WTC11 (cell line): ENCODE measurements at regions not wholly inside any gene's neighbourhood (a gene's known extent, or its start where the extent isn't known, plus 50 kb on each side); places are given as distances from the start of the nearest gene placed in this dataset.
A peak's percentile ranks its signal among the peaks of the same experiment; 100 is the strongest.

Experiments used
- ATAC-seq: fragments of 200-7000 bp; cut with Tn5 transposase; 2 replicates; pipeline ENCODE4 v1.10.0; 2021; ENCODE audit warnings: mild to moderate bottlenecking, moderate library complexity
- CTCF ChIA-PET: fragments of 300-600 bp; sonication (Branson Sonifier 250); formaldehyde crosslinking; loops from one replicate; lab custom pipeline; 2021; ENCODE audit warnings: antibody characterized with exemption; lab: Charles Lee
- POLR2A ChIA-PET: fragments of 350-600 bp; sonication (Branson Sonifier 250); formaldehyde crosslinking; loops from one replicate; lab custom pipeline; 2021; ENCODE audit warnings: antibody characterized with exemption; lab: Charles Lee
- DNase-seq: peaks from one replicate; pipeline ENCODE4 v3.0.0; 2021; ENCODE audit warnings: low spot score
- H3K27ac Mint-ChIP-seq: 2 replicates; pipeline ENCODE4 v1.8.0; 2021; ENCODE audit warnings: mixed read lengths
- H3K27me3 Mint-ChIP-seq: 2 replicates; pipeline ENCODE4 v1.8.0; 2021; ENCODE audit warnings: low read depth, mild to moderate bottlenecking, moderate library complexity, mixed read lengths
- H3K36me3 Mint-ChIP-seq: 2 replicates; pipeline ENCODE4 v1.8.0; 2021; ENCODE audit warnings: mixed read lengths
- H3K4me1 Mint-ChIP-seq: 2 replicates; pipeline ENCODE4 v1.8.0; 2022; ENCODE audit warnings: mixed read lengths
- H3K4me3 Mint-ChIP-seq: 2 replicates; pipeline ENCODE4 v1.8.0; 2021; ENCODE audit warnings: mild to moderate bottlenecking, moderate library complexity, mixed read lengths
- H3K9me3 Mint-ChIP-seq: 2 replicates; pipeline ENCODE4 v1.8.0; 2021; ENCODE audit warnings: mixed read lengths
- E2F5 ChIP-seq: sonication (generic); formaldehyde crosslinking; IDR thresholded peaks from 2 replicates; pipeline ENCODE4 v1.8.1; 2022; ENCODE audit warnings: mild to moderate bottlenecking, moderate library complexity, missing genetic modification reagents
- FOXJ3 ChIP-seq: sonication (generic); formaldehyde crosslinking; IDR thresholded peaks from 2 replicates; pipeline ENCODE4 v1.9.0; 2021; ENCODE audit warnings: missing genetic modification reagents, mild to moderate bottlenecking, borderline replicate concordance
- FOXK1 ChIP-seq: sonication (generic); formaldehyde crosslinking; IDR thresholded peaks from 2 replicates; pipeline ENCODE4 v1.8.0; 2022; ENCODE audit warnings: mild to moderate bottlenecking, moderate library complexity, missing genetic modification reagents
- GRHL2 ChIP-seq: fragments of 250-450 bp; sonication (Bioruptor Pico); IDR thresholded peaks from 2 replicates; pipeline ENCODE4 v1.8.0; 2022; ENCODE audit warnings: mild to moderate bottlenecking, moderate library complexity; ENCODE audit not compliant: insufficient replicate concordance, severe bottlenecking
- GTF2I ChIP-seq: fragments of 250-450 bp; sonication (Bioruptor Pico); conservative IDR thresholded peaks from 2 replicates; pipeline ENCODE4 v1.4.0; 2021; ENCODE audit warnings: mild to moderate bottlenecking
- JAZF1 ChIP-seq: fragments of 250-450 bp; sonication (Bioruptor Pico); IDR thresholded peaks from 2 replicates; pipeline ENCODE4 v1.9.0; 2021; ENCODE audit warnings: moderate library complexity, mild to moderate bottlenecking, inconsistent platforms
- KAT7 ChIP-seq: sonication (generic); formaldehyde crosslinking; IDR thresholded peaks from 2 replicates; pipeline ENCODE4 v1.8.1; 2023; ENCODE audit warnings: missing genetic modification reagents, mild to moderate bottlenecking, borderline replicate concordance
- STAT6 ChIP-seq: sonication (generic); formaldehyde crosslinking; conservative IDR thresholded peaks from 2 replicates; pipeline ENCODE4 v1.8.1; 2023; ENCODE audit warnings: mild to moderate bottlenecking, low read depth, missing genetic modification reagents, moderate library complexity
- TEAD1 ChIP-seq: sonication (generic); formaldehyde crosslinking; IDR thresholded peaks from 2 replicates; pipeline ENCODE4 v1.8.0; 2022; ENCODE audit warnings: mild to moderate bottlenecking, missing genetic modification reagents
- TP53 ChIP-seq: sonication (generic); formaldehyde crosslinking; IDR thresholded peaks from 2 replicates; pipeline ENCODE4 v1.8.1; 2023; ENCODE audit warnings: mild to moderate bottlenecking, missing genetic modification reagents
- ZBTB21 ChIP-seq: sonication (generic); formaldehyde crosslinking; IDR thresholded peaks from 2 replicates; pipeline ENCODE4 v1.8.1; 2023; ENCODE audit warnings: mild to moderate bottlenecking, missing genetic modification reagents, borderline replicate concordance
- ZNF138 ChIP-seq: sonication (generic); formaldehyde crosslinking; conservative IDR thresholded peaks from 2 replicates; pipeline ENCODE4 v1.8.1; 2022; ENCODE audit warnings: mild to moderate bottlenecking, moderate library complexity, missing genetic modification reagents
- ZNF219 ChIP-seq: sonication (generic); formaldehyde crosslinking; IDR thresholded peaks from 2 replicates; pipeline ENCODE4 v1.8.0; 2023; ENCODE audit warnings: missing genetic modification reagents, mild to moderate bottlenecking, borderline replicate concordance
- TF ChIP-seq, protein P1 (sequence below): sonication (generic); formaldehyde crosslinking; IDR thresholded peaks from 2 replicates; pipeline ENCODE4 v1.8.1; 2022; ENCODE audit warnings: low read depth, mild to moderate bottlenecking, moderate library complexity, missing genetic modification reagents, borderline replicate concordance
- TF ChIP-seq, protein P2 (sequence below): sonication (generic); formaldehyde crosslinking; IDR thresholded peaks from 2 replicates; pipeline ENCODE4 v1.8.0; 2023; ENCODE audit warnings: missing genetic modification reagents
- TF ChIP-seq, protein P3 (sequence below): fragments of 250-450 bp; sonication (Bioruptor Pico); IDR thresholded peaks from 2 replicates; pipeline ENCODE4 v1.9.0; 2021; ENCODE audit warnings: moderate library complexity, mild to moderate bottlenecking, inconsistent platforms, borderline replicate concordance
- TF ChIP-seq, protein P4 (sequence below): fragments of 250-450 bp; sonication (Bioruptor Pico); IDR thresholded peaks from 2 replicates; pipeline ENCODE4 v2.1.2; 2022; ENCODE audit warnings: mild to moderate bottlenecking, moderate library complexity
- TF ChIP-seq, protein P5 (sequence below): sonication (generic); formaldehyde crosslinking; conservative IDR thresholded peaks from 2 replicates; pipeline ENCODE4 v1.8.1; 2022; ENCODE audit warnings: mild to moderate bottlenecking, missing genetic modification reagents
- TF ChIP-seq, protein P6 (sequence below): sonication (generic); formaldehyde crosslinking; IDR thresholded peaks from 2 replicates; pipeline ENCODE4 v1.8.0; 2022; ENCODE audit warnings: mild to moderate bottlenecking, missing genetic modification reagents
- TF ChIP-seq, protein P7 (sequence below): sonication (generic); formaldehyde crosslinking; IDR thresholded peaks from 2 replicates; pipeline ENCODE4 v1.8.0; 2023; ENCODE audit warnings: missing genetic modification reagents, mild to moderate bottlenecking, borderline replicate concordance

- H3K27me3 Mint-ChIP-seq: peaks cover 59% of the 10 kb centered on the region
- peaks cover 25% of the 10 kb centered on the region for H3K4me1 Mint-ChIP-seq
- H3K9me3 Mint-ChIP-seq: 0 out of 2 replicates have a peak, but pooled peaks cover 3% of the 10 kb centered on the region
- no peak overlapping the region for H3K27ac Mint-ChIP-seq
- no peak overlapping the region for H3K4me3 Mint-ChIP-seq
- no peaks in the 10 kb centered on the region for H3K36me3 Mint-ChIP-seq
- ATAC-seq (no peak), DNase-seq (no peak)
- CTCF ChIA-PET: no interaction called here
- TF ChIP-seq TP53 (no peak), FOXJ3 (CRISPR knock-in tag) (no peak), GTF2I (CRISPR knock-in tag) (no peak), TEAD1 (CRISPR knock-in tag) (no peak), ZBTB21 (CRISPR knock-in tag) (no peak), GRHL2 (no peak), STAT6 (CRISPR knock-in tag) (no peak), FOXK1 (CRISPR knock-in tag) (no peak), KAT7 (CRISPR knock-in tag) (no peak), JAZF1 (no peak), ZNF219 (CRISPR knock-in tag) (no peak), E2F5 (CRISPR knock-in tag) (no peak)
- TF ChIP-seq, protein P1, sequence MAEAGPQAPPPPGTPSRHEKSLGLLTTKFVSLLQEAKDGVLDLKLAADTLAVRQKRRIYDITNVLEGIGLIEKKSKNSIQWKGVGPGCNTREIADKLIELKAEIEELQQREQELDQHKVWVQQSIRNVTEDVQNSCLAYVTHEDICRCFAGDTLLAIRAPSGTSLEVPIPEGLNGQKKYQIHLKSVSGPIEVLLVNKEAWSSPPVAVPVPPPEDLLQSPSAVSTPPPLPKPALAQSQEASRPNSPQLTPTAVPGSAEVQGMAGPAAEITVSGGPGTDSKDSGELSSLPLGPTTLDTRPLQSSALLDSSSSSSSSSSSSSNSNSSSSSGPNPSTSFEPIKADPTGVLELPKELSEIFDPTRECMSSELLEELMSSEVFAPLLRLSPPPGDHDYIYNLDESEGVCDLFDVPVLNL (CRISPR knock-in tag): no peak
- TF ChIP-seq, protein P2, sequence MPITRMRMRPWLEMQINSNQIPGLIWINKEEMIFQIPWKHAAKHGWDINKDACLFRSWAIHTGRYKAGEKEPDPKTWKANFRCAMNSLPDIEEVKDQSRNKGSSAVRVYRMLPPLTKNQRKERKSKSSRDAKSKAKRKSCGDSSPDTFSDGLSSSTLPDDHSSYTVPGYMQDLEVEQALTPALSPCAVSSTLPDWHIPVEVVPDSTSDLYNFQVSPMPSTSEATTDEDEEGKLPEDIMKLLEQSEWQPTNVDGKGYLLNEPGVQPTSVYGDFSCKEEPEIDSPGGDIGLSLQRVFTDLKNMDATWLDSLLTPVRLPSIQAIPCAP (CRISPR knock-in tag): no peak
- TF ChIP-seq, protein P3, sequence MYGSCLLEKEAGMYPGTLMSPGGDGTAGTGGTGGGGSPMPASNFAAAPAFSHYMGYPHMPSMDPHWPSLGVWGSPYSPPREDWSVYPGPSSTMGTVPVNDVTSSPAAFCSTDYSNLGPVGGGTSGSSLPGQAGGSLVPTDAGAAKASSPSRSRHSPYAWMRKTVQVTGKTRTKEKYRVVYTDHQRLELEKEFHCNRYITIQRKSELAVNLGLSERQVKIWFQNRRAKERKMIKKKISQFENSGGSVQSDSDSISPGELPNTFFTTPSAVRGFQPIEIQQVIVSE: no peak
- TF ChIP-seq, protein P4, sequence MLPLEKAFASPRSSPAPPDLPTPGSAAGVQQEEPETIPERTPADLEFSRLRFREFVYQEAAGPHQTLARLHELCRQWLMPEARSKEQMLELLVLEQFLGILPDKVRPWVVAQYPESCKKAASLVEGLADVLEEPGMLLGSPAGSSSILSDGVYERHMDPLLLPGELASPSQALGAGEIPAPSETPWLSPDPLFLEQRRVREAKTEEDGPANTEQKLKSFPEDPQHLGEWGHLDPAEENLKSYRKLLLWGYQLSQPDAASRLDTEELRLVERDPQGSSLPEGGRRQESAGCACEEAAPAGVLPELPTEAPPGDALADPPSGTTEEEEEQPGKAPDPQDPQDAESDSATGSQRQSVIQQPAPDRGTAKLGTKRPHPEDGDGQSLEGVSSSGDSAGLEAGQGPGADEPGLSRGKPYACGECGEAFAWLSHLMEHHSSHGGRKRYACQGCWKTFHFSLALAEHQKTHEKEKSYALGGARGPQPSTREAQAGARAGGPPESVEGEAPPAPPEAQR: no peak
- POLR2A ChIA-PET: no interaction called here
Observed at GRCh38 chr10:35961501-35961900, 319.4 kb upstream of the FZD8 start.

GRCh38 chr10:35959252-35959651, 317.2 kb upstream of the FZD8 start:
- ChIA-PET POLR2A (no interaction called here), CTCF (interaction anchor here (0.6 to 1.7 kb wide), 3 partner anchors 144 to 324 kb away, joined by 3 to 7 read pairs (median 5); no protein-coding TSS in a partner anchor)
- Mint-ChIP-seq H3K27ac (no peak overlapping the region), H3K27me3 (peaks cover 43% of the 10 kb centered on the region), H3K4me1 (peaks cover 25% of the 10 kb centered on the region), H3K9me3 (no peaks in the 10 kb centered on the region), H3K4me3 (0 out of 2 replicates have a peak overlapping the region, but pooled peaks have one; percentile 7), H3K36me3 (no peaks in the 10 kb centered on the region)
- ATAC-seq (no peak), DNase-seq (no peak)
- no peak for TF ChIP-seq TP53
- TF ChIP-seq, protein P5, sequence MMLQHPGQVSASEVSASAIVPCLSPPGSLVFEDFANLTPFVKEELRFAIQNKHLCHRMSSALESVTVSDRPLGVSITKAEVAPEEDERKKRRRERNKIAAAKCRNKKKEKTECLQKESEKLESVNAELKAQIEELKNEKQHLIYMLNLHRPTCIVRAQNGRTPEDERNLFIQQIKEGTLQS: no peak
- TF ChIP-seq ZNF138 (CRISPR knock-in tag): no peak
- TF ChIP-seq, protein P6, sequence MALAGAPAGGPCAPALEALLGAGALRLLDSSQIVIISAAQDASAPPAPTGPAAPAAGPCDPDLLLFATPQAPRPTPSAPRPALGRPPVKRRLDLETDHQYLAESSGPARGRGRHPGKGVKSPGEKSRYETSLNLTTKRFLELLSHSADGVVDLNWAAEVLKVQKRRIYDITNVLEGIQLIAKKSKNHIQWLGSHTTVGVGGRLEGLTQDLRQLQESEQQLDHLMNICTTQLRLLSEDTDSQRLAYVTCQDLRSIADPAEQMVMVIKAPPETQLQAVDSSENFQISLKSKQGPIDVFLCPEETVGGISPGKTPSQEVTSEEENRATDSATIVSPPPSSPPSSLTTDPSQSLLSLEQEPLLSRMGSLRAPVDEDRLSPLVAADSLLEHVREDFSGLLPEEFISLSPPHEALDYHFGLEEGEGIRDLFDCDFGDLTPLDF (CRISPR knock-in tag): no peak
- TF ChIP-seq, protein P7, sequence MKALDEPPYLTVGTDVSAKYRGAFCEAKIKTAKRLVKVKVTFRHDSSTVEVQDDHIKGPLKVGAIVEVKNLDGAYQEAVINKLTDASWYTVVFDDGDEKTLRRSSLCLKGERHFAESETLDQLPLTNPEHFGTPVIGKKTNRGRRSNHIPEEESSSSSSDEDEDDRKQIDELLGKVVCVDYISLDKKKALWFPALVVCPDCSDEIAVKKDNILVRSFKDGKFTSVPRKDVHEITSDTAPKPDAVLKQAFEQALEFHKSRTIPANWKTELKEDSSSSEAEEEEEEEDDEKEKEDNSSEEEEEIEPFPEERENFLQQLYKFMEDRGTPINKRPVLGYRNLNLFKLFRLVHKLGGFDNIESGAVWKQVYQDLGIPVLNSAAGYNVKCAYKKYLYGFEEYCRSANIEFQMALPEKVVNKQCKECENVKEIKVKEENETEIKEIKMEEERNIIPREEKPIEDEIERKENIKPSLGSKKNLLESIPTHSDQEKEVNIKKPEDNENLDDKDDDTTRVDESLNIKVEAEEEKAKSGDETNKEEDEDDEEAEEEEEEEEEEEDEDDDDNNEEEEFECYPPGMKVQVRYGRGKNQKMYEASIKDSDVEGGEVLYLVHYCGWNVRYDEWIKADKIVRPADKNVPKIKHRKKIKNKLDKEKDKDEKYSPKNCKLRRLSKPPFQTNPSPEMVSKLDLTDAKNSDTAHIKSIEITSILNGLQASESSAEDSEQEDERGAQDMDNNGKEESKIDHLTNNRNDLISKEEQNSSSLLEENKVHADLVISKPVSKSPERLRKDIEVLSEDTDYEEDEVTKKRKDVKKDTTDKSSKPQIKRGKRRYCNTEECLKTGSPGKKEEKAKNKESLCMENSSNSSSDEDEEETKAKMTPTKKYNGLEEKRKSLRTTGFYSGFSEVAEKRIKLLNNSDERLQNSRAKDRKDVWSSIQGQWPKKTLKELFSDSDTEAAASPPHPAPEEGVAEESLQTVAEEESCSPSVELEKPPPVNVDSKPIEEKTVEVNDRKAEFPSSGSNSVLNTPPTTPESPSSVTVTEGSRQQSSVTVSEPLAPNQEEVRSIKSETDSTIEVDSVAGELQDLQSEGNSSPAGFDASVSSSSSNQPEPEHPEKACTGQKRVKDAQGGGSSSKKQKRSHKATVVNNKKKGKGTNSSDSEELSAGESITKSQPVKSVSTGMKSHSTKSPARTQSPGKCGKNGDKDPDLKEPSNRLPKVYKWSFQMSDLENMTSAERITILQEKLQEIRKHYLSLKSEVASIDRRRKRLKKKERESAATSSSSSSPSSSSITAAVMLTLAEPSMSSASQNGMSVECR (CRISPR knock-in tag): no peak
